HG03439 (cell line): ENCODE measurements at regions not wholly inside any gene's neighbourhood (a gene's known extent, or its start where the extent isn't known, plus 50 kb on each side); places are given as distances from the start of the nearest gene placed in this dataset.

Experiments
- ATAC-seq: cut with Tn5 transposase; IDR thresholded peaks from one replicate; pipeline ENCODE4 v1.9.1; 2021; ENCODE audit warnings: mild to moderate bottlenecking, moderate library complexity; ENCODE audit not compliant: unreplicated experiment

DNA sequence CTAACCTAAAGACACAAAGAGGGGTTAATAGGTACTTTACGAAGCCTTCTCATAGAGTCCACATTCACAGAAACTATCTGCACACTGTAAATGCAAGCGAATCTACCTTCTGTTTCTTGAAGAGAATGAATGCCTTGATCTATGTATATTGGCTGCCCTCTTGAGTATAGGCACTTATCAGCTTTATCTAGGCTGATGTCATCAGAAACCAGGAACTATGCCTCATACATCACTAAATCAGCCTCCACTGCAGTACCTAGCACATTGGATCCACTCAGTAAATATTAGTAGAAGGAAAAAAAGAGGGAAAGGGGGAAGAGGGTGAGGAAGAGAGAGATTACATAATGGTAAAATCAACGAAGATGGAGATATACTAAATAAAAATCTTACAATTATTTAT is 477.1 kb downstream of the CAAP1 start:
- no peak for ATAC-seq

DNA sequence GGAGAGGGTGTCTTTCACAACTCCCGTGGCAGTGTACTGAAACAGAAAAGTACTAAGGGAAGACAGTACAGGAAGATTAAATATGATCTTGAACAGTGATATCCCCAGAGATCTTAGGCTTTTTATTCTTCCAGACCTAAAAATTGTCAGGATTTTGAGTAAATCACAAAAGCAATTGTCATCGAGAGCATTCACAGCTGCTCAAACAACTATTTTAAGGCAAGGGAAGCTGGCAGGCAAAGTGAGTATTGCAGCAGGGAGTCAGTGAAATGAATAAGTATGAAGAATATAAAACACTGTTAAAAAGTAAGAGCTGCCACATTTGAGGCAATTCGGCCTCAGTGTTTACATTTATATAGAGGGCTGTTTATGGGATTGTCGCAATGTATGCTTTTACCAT is 479.0 kb downstream of the CAAP1 start:
- ATAC-seq: no peak

DNA sequence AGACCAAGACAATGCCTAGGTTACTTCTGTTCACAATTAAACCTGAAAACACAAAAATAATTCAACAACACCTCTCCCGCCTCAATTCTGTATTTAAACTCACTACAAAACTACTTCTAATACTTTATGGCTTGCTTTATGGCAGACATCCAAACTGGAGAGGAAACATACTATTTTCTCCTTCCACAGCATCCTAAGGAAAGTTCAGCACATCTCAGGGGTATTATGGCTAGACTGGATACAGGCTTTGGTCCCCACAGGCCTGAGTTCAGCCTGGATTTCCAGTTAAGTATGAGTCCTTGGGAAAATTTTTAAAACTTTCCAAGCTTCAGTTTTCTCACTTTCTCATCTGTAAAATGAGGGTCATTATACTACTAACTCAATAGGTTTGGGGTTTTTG is 480.2 kb downstream of the CAAP1 start:
- no peak for ATAC-seq

DNA sequence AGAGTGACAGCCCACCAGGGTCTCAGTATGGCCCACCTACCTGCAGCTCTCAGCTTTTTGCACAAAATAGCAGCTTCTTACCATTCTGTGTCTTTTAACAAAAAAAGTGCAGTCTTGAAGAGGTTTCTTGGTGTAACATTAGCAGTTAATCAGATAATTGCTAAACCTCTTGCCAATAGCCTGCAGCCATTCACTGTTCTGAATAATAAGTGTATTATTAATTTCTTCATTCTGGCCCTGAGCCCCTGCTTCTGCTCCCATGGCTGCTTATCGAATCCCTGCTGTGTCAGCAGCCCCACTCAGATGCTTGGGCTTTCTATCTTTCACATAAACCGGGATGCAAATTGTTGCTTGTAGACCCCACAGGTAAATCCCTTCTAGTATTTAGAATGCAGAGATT is 485.9 kb downstream of the CAAP1 start:
- no peak for ATAC-seq

DNA sequence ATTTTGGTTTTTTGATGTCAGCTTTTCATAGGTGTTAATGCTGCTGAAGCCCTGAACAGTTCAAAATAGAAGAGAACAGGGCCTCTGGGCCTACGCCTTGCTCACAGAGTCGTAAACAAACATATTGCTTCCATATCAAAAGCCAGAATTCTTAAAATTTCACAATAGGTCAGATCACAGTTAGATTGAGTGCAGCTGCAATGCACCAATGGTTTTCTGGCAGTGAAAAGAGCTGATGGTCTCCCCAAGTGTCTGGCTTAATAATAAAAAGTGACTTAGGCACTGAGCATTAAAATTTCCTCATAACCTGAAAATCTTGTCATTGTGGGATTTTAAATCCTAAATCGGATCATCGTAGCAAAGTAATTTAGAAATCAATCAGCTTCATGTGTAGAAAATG is 493.0 kb downstream of the CAAP1 start:
- no peak for ATAC-seq

DNA sequence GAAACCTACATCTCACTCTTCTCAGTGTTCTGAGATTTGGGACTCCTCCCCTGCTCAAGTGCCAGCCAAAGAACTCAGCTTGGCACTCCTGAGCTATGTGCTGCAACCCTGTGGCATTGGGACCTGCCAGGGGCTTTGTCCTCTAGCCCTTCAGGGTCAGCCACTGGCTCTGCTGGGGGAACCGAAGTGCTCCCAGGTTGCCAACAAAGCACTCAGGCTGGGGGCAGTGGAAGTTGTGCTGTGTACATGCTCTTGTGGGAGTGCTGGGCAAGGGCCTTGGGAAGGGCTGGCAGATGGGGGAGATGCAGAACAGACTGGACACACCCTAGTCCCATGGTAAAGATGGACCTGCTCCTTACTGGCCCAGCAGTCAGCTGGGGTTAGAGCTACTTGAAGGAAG is 498.6 kb downstream of the CAAP1 start:
- ATAC-seq: no peak

DNA sequence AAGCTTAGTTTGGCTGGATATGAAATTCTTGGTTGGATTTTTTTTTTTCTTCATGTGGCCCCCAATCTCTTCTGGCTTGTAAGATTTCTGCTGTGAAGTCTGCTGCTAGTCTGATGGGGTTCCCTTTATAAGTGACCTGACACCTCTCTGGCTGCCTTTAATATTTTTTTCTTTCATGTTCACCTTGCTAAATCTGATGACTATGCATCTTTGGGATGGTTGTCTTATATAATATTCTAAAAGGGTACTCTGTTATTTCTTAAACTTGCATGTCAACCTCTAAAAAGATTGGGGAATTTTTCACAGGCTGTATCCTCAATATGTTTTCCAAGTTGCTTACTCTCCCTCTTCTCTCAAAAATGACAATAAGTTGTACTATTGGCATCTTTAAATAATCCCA is 500.0 kb downstream of the CAAP1 start:
- ATAC-seq: no peak

DNA sequence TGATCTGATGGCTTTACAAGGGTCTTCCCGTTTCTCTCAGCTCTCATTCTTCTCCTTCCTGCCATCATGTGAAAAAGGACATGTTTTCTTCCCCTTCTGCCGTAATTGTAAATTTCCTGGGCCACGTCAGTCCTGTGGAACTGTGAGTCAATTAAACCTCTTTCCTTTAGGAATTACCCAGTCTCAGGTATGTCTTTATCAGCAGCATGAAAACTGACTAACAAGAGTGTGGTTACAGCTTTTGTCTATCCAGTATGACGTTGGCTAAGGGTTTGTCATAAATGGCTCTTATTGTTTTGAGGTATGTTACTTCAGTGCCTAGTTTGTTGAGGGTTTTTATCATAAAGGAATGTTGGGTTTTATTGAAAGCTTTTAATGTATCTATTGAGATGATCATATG is 501.6 kb downstream of the CAAP1 start:
- ATAC-seq: no peak

DNA sequence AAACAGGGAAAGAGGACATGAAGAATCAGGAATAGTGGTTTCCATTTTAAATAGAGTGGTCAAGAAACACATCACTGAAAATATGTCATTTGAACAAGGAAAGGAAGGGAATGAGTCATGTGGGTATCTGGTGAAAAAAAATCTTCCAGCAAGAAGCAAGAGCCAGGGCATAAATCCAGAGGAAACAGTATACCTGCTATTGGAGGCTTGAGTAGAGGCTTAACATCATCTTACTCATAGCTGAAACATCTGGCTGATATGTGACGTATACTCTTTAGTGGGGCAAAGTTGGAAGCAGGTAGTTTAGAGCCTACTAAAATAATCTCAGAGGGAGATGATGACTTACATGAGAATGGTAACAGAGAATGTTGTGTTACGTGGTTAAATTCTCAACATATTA is 517.2 kb downstream of the CAAP1 start:
- no peak for ATAC-seq

DNA sequence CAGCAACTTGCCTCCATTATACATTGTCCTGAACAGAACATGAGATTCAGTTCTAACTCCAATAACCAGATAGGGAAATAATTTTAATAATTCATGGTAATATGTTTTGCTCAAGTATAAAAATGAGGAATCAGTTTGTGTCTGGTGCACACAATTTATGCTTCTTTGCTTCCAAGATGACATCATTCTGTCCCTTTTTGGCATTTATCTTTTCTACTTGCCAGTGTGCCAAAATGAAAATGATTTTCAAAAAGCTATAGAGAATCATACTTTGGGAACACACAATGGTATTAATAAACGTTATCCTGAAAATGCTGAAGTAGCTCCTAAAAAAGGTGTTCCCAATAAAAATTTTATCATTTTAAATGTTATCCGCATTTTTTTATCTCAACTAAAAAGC is 519.0 kb downstream of the CAAP1 start:
- ATAC-seq: no peak

DNA sequence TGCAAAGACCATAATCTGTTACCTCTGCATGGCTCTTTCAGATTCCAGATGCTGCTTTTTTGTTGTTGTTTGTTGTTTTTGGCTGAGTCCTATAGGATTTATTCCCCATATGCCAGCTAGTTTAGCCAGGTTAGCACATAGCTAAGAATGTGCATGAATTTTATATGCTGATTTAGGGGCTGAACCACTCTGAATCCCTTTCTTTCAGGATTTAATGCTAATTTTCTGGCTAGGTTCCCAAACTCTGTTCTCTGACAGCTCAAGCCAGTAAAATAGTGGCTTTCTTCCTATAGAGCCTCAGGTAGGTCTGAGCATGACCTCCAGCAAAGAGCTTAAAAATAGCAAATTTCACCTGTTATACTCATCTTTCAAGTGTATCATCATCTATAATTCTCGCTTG is 521.4 kb downstream of the CAAP1 start:
- ATAC-seq: no peak

DNA sequence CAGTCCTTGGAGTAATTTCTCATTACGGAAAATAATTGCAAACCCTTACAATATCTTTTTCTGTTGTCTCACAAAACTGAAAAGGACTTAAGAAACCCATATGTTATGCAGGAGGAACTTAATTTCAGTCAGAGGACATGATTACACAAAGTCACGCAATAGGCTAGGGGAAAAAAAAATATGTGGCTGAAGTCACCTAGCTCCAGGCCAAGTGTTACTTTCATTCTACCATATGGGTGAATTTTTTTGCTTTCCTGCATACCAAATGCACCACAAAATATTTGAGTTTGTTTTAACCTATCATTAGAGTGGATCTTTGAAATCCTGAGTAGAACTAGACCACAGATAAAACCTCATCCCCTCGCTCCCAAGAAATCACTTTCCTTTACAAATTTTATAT is 523.5 kb downstream of the CAAP1 start:
- no peak for ATAC-seq

DNA sequence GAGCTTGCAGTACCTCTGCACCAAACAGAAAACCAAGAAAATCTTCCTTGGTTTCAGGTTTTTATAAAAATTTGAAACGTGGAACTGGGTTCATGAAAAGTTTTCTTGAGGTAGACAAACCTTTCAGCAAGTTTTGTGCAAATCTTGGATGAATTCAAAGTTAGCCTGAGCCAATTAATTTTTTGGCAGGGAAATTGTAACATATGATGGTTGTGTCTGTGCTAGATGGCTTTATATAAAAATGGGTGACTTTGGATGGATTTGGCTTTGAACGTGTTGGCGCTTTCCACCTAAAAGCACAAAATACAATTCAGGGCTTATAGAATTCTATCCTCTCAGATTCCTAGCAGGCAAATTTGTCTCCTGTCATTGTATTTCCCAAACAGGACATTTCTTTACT is 524.4 kb downstream of the CAAP1 start:
- no peak for ATAC-seq

DNA sequence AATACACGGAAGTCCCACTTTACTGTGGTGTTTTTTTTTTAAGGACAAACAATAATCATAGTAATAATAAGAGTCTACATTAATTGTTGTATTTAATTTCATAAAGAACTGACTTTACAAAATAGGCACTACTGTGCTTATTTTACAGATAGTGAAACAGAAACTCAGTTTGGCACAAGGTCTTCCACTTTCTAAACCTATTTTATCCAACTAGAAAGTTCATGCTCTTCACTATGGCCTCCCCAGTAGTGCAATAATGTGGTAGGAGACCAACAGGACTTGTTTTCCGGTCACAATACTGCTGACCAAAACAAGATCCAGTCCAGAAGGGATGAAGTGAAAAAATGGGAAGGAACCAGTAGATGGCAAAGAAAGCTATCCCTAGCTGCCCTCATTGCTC is 531.6 kb downstream of the CAAP1 start:
- no peak for ATAC-seq

DNA sequence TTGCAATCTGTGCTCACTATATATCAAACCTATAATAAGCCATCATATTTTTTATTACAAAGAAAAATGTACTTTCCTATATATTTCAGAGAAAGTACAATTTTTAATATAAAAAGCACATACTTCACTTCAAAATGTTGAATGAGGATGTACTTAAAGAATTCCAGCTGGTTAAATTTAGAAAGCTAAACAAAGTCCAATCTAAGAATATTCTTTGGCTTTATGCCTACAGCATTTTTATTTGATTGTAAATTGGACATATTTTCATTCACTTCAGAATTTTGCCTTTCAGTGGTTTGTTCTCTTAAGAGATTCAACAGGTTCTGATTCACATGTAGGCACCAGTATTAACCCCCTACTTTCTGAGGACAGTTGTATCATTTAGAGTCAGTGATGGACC is 533.8 kb downstream of the CAAP1 start:
- no peak for ATAC-seq

DNA sequence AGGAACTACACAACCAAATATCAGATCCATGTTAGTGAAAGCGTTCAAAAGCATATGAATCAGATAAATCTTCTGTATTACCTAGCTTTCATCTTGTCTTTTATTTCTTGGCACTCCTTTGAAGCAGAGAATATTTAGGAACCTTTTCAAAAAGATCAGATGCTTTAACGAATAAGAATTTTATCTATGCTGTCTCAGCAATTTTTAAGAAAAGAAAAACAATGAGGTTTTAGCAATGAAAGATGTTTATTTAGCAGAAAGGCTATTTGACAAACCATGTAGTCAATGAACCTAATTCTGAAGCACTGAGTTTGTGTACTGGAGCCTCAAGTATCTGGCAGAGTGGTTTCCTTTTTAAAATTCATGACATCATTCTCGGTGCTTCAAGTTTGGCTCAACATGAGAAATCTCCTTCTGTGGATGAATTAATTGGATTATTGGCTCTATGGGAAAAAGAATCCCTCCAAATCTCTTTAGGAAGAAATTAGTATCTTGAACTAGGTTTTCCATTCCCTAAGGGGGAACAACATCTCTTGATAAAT is 534.7 kb downstream of the CAAP1 start:
- ATAC-seq: no peak

DNA sequence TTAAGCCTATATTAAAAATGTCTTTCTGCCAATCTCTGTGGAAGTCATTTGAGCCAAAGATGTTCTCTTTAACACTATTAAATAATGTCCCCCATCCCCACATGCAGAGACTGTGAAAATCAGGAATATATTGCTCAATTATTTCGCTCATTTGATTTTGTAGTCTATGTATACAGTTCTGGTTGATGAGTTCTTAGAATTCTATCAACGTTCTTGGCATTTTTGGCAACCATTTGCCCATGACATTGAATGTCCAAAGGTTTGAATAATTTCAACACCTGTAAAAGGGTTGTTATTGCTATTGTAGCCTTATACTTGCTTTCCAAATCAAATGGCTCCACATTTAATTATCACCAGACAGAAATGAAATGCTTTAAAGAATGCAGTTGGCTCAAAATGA is 536.1 kb downstream of the CAAP1 start:
- ATAC-seq: no peak

DNA sequence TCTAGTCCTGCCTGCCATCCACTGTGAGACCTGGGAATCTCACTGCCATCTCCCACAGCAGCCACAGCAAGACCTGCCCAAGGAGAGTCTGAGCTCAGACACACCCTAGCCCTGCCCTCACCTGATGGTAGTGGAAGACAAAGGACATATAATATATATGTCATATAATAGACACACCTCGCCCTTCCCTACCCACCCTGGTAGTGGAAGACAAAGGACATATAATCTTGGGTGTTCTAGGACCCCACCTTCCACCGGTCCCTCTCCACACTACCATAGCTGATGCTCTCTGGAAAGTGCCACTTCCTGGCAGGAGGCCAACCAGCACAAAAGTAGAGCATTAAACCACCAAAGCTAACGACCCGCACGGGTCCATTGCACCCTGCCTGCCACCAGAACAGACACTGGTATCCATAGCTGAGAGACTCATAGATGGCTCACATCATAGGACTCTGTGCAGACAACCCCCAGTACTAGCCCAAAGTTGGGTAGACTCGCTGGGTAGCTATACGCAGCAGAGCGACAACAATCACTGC is 545.6 kb downstream of the CAAP1 start:
- ATAC-seq: no peak

DNA sequence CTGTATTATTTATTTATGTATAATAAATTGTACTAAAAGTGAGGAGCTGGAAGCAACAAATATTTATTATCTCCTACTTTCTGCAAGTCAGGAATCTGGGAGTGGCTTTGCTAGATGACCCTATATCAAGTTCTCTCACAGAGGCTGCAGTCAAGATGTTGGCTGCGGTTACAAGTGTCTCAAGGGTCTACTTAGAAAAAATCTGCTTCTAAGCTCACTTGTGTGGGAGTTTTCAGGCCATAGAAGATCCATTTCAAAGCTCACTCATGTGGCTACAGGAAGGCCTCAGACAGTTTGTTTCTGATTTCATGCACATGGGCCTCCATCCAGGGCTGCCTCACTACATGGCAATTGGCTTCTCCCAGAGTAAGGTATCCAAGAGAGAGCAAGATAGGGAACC is 551.1 kb downstream of the CAAP1 start:
- no peak for ATAC-seq

DNA sequence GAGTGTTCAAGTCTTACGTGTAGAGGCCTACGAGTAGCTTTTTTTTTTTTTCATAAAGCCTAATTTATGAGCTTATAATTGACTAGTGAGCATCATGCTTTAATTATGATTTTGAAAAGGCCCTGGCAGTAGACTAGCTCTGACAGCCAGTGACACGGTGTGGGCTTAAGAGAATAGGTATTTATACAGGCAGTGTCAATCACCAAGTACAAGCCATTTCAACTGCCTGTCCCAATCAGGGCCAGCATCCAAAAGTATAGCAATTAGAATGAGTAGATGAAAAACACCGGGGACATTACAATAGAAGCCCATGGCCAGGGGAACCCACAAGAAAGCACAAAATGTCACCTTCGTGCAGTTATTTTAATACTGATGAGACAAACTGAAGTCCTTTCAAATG is 552.8 kb downstream of the CAAP1 start:
- ATAC-seq: no peak

DNA sequence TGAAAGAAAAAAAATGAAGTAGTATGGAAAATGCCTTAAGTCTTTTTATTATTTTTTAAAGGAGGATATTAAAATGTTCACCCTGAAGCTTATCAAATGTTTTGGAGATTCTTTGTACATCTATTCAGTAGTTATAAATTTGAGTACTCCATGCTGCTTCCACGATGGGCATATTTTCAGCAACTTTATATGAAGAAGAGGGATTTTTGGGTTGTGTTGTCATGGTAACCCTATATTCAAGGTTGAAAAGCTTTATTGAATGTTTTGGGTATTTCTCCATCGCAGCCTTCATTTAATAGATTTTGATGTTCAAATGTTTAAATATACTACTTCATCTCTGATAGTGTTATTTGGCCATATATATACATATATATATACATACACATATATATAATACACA is 557.5 kb downstream of the CAAP1 start:
- no peak for ATAC-seq

DNA sequence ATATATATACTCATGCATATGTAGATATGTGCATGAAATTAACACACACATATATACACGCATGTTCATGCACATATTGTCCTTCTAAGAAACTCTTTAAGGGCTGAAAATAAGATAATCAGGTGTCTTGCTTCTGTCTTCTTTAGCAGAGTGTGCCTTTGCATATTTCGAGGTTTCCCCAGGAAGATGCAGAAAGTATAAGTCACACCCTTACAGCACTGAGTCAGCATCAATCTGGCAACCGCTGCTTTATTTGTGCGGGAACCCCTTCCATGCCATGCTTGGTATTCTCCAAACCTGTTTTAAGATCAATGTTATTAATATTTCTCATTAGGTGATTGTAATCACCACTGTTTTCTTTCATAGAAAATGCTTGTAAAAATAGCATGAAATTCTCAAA is 557.9 kb downstream of the CAAP1 start:
- no peak for ATAC-seq

DNA sequence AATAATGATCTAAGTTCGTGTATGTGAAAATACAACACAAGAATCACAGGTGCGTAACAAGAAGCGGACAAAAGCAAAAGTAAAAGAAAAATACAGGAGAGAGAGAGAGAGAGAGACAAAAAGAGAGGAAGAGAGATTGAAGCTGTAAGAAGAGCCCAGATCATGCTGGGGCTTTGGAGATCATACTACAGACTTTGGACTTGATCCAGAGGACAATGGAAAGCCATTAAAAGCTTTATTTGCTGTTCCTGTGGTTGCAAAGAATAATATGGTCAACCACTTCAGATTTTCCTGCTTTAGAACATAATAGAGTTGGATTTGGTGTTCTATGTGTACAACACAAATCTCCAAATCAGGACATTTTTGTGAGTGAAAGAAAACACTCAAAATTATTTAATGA is 561.4 kb downstream of the CAAP1 start:
- ATAC-seq: no peak

DNA sequence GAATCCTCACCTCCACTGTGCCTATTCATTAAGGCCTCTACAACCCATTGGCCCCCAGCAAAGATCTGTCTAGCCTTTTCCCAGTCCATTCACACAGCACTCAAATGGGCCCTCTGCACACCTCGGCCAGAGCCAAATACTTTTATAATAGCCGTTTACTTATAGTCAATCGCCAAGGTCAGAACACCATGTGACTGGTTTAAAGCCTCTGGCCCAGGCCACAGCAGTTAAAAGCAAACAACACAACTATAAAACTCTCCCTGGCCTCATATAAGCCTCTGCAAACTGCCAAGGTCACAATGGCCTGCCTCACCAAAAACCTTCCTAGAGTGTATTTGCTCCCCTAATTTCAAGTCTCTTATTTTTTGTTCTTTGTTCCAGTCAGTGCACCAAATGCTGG is 562.6 kb downstream of the CAAP1 start:
- ATAC-seq: no peak
